Gastrocnemius medialis (tissue), 4 donors: ENCODE measurements at regions not wholly inside any gene's neighbourhood (a gene's known extent, or its start where the extent isn't known, plus 50 kb on each side); places are given as distances from the start of the nearest gene placed in this dataset.

Experiments
- ATAC-seq, 2 donors: fragments of 150-250 bp; one replicate each; pipeline ENCODE4 v1.9.1; 2016
- DNase-seq, 2 donors: peaks; one replicate each; pipeline ENCODE4 v3.0.0-alpha.2; 2019
- H3K27ac ChIP-seq, 4 donors: fragments of 200-600 bp; sonication (generic); 1 replicate in 1 of 4; 2 replicates in 3 of 4; pipeline ENCODE4 v1.5.1; 2016 to 2018; ENCODE audit warnings: mild to moderate bottlenecking in 2 of 4, moderate library complexity in 1 of 4
- H3K27me3 ChIP-seq, 3 donors: fragments of 200-600 bp; sonication (generic) in 2 of 3; 1 replicate in 1 of 3; 2 replicates in 2 of 3; pipeline versions ENCODE4 v1.5.1 to v1.6.0; 2016 to 2019; ENCODE audit warnings: mild to moderate bottlenecking in 1 of 3, moderate library complexity in 1 of 3
- H3K36me3 ChIP-seq, 2 donors: fragments of 200-600 bp; sonication (generic) in 1 of 2; one replicate each; pipeline ENCODE4 v1.5.1; 2017 to 2018
- H3K4me1 ChIP-seq, 2 donors: fragments of 200-600 bp; sonication (generic) in 1 of 2; one replicate each; pipeline ENCODE4 v1.5.1; 2016 to 2017; ENCODE audit warnings: mild to moderate bottlenecking in 2 of 2
- H3K4me3 ChIP-seq, 4 donors: fragments of 200-600 bp; sonication (generic) in 3 of 4; 1 replicate in 1 of 4; 2 replicates in 3 of 4; pipeline ENCODE4 v1.5.1; 2016 to 2019; ENCODE audit warnings: mild to moderate bottlenecking in 2 of 4
- H3K9me3 ChIP-seq, 3 donors: fragments of 200-600 bp; sonication (generic) in 2 of 3; 1 replicate in 1 of 3; 2 replicates in 2 of 3; pipeline ENCODE4 v1.5.1; 2016 to 2019
- CTCF ChIP-seq, 5 experiments: fragments of 450-650 bp in 3 of 5; fragments of 200-600 bp in 2 of 5; sonication (generic) in 2 of 5; IDR thresholded peaks in 4 of 5; conservative IDR thresholded peaks in 1 of 5; 1 replicate in 4 of 5; 2 replicates in 1 of 5; pipeline ENCODE4 v1.5.1; 2016 to 2019; ENCODE audit warnings: antibody characterized with exemption in 5 of 5, mild to moderate bottlenecking in 3 of 5, moderate library complexity in 3 of 5
- POLR2A ChIP-seq, 2 donors: fragments of 450-650 bp; IDR thresholded peaks; one replicate each; pipeline ENCODE4 v1.6.1; 2017; ENCODE audit warnings: antibody characterized with exemption in 2 of 2, mild to moderate bottlenecking in 2 of 2, moderate library complexity in 2 of 2
- in situ Hi-C, 4 donors: fragments of 200-750 bp; cut with MboI; loops; one replicate each; pipeline versions ENCODE4 v1.15.0 to v1.8.0; 2017; ENCODE audit warnings: low sequenced_read_pairs in 4 of 4
- intact Hi-C: fragments of 100-400 bp; cut with DNase I; formaldehyde crosslinking; loops from one replicate; pipeline ENCODE4 v1.15.1; 2023; ENCODE audit warnings: low total_unique reads

- intact Hi-C loops: loop anchor here (5.0 kb wide), 3 partner anchors 52 to 258 kb away; no protein-coding TSS in a partner anchor
Observed at GRCh38 chr4:123505095-123506010, 108.8 kb downstream of the SPRY1 start.

GRCh38 chr4:123506011-123506695 lies 109.6 kb downstream of the SPRY1 start:
- Histone ChIP-seq H3K36me3 (no peaks in the 10 kb centered on the region), H3K4me3 (peak overlapping the region; percentile 54 to 71 (median 59)), H3K9me3 (no peaks in the 10 kb centered on the region), H3K4me1 (peaks cover 7 to 11% of the 10 kb centered on the region in 2 donors), H3K27ac (peak overlapping the region; percentile 3 to 63 (median 49)), H3K27me3 (no peaks in the 10 kb centered on the region)
- intact Hi-C loops: loop anchor here (5.0 kb wide), 3 partner anchors 51 to 259 kb away; no protein-coding TSS in a partner anchor
- no peak for TF ChIP-seq CTCF (IDR thresholded peaks at IDR 0.05 in 4 of 5, conservative IDR thresholded peaks at IDR 0.05 in 1 of 5)
- TF ChIP-seq POLR2A (IDR thresholded peaks at IDR 0.05): no peak
- ATAC-seq: peak; percentile 22 to 25
- DNase-seq: no peak
- in situ Hi-C loops: no loop called here

More at GRCh38 chr4:123505095-123506010, 108.8 kb downstream of the SPRY1 start:
- ATAC-seq (peak; percentile 57 to 67), DNase-seq (peak in 1 of 2 donors; percentile 19)
- Histone ChIP-seq H3K4me3 (peak overlapping the region; percentile 54 to 71 (median 59)), H3K27me3 (no peaks in the 10 kb centered on the region), H3K4me1 (peaks cover 7 to 11% of the 10 kb centered on the region in 2 donors), H3K27ac (peak overlapping the region; percentile 3 to 63 (median 49)), H3K36me3 (no peaks in the 10 kb centered on the region), H3K9me3 (no peaks in the 10 kb centered on the region)
- in situ Hi-C loops: no loop called here
- TF ChIP-seq CTCF (IDR thresholded peaks at IDR 0.05 in 4 of 5, conservative IDR thresholded peaks at IDR 0.05 in 1 of 5) (no peak), POLR2A (IDR thresholded peaks at IDR 0.05) (no peak)

DNA sequence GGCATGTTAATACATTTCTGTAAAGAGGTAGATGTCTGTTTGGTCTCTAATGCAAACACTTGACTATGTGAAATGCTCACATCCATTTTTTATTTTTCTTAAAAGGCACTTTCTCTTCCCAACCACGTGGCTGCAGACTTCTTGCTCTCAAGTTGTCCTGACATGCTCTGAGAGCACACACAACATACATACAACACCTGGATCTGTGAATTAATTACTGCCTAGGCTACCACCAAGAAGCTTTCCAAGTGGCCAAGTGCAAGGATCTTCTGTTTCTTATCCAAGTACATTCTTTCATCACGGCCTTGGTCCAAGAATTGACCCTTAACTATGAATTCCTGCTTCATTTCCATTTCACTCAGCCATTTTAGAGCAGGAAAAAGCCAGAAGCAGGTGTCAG lies 110.8 kb downstream of the SPRY1 start:
- intact Hi-C loops (loop anchor here (5.0 kb wide), 3 partner anchors 50 to 260 kb away; no protein-coding TSS in a partner anchor), in situ Hi-C loops (no loop called here)
- Histone ChIP-seq H3K27ac (no peak overlapping the region), H3K9me3 (no peaks in the 10 kb centered on the region), H3K4me1 (peaks cover 7 to 11% of the 10 kb centered on the region in 2 donors), H3K4me3 (no peak overlapping the region), H3K27me3 (no peaks in the 10 kb centered on the region), H3K36me3 (no peaks in the 10 kb centered on the region)
- no peak for TF ChIP-seq CTCF (IDR thresholded peaks at IDR 0.05 in 4 of 5, conservative IDR thresholded peaks at IDR 0.05 in 1 of 5)
- TF ChIP-seq POLR2A (IDR thresholded peaks at IDR 0.05): no peak
- DNase-seq (no peak), ATAC-seq (no peak)

DNA sequence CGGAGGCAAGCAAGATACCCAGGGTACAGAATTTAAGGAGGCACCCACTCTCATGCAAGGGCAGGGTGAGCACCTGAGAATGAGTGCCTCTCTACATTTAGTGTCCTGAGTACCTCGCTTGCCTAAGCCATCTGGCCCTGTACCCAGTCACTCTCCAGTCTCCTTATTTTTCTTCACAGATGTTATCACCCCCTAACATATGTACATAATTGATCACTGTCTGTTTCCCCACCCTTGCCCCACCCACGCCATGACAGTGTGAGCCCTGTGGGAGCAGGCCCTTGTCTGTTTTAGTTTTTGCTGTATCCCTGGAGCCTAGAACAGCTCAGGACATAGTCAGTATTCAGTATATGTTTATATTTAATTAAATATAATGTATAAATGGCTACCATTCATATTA lies 113.6 kb downstream of the SPRY1 start:
- intact Hi-C loops: no loop called here
- no peak for ATAC-seq
- Histone ChIP-seq H3K27ac (no peak overlapping the region), H3K27me3 (no peaks in the 10 kb centered on the region), H3K4me1 (peaks cover 0 to 4% of the 10 kb centered on the region in 2 donors), H3K4me3 (no peak overlapping the region), H3K36me3 (no peaks in the 10 kb centered on the region), H3K9me3 (no peaks in the 10 kb centered on the region)
- in situ Hi-C loops: no loop called here
- no peak for DNase-seq
- no peak for TF ChIP-seq POLR2A (IDR thresholded peaks at IDR 0.05)
- no peak for TF ChIP-seq CTCF (IDR thresholded peaks at IDR 0.05 in 4 of 5, conservative IDR thresholded peaks at IDR 0.05 in 1 of 5)
